Uterus (tissue), 2 donors: ENCODE measurements at regions not wholly inside any gene's neighbourhood (a gene's known extent, or its start where the extent isn't known, plus 50 kb on each side); places are given as distances from the start of the nearest gene placed in this dataset.

Experiments
- CTCF ChIP-seq, 4 experiments: fragments of 200-600 bp in 2 of 4; fragments of 450-650 bp in 2 of 4; sonication (generic) in 2 of 4; IDR thresholded peaks; one replicate each; pipeline ENCODE4 v1.5.1; 2016 to 2019; ENCODE audit warnings: antibody characterized with exemption in 4 of 4, mild to moderate bottlenecking in 2 of 4, moderate library complexity in 1 of 4
- POLR2A ChIP-seq, 2 donors: fragments of 450-650 bp; IDR thresholded peaks; one replicate each; pipeline ENCODE4 v1.6.1; 2016; ENCODE audit warnings: antibody characterized with exemption in 2 of 2, mild to moderate bottlenecking in 1 of 2, moderate library complexity in 1 of 2

DNA sequence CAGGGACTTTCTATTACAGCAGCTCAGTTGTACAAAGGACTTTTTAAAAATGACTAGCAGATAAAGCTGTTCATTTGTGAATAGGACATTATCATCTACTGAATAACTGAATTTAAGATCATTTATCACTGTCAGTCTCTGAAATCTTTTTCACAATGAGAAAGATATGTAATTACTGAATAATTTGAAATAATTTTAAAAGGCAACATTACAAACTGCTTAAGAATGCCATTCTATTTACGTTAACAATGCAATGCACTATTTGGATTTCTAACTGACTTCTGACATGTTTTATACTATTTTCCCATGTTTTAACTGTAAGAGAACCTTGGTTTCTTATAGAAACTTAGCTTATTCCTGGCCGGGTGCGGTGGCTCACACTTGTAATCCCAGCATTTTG lies 2033.0 kb upstream of the PCDH20 start:
- TF ChIP-seq POLR2A (IDR thresholded peaks at IDR 0.05) (no peak), CTCF (IDR thresholded peaks at IDR 0.05) (no peak)
